ENCODE measurements at regions not wholly inside any gene's neighbourhood (a gene's known extent, or its start where the extent isn't known, plus 50 kb on each side); places are given as distances from the start of the nearest gene placed in this dataset.

DNA sequence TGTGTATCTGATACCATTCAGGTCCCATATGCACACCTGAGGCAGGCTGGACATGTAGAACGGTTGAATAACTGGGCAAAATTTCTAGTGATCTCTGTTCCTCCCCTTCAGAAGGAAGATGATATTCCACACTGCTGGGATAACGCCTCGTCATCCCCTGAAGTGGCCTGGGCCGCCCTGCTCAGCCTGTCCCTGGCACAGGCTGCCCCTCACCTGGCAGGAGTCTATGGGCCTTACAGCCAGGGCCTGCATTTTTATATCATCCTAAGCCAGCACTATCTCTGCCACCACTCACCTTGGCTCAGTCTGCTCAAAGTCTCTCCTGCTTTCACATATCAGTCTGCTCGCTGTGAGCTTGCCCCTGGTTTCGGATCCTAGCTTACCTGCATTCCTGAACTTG is 209.2 kb downstream of the CSNK2A3 start:
- no peak overlapping the region for H3K4me3 ChIP-seq (ENCODE audit: control insufficient read depth, low read depth, low read length)
- TF ChIP-seq, protein P1, sequence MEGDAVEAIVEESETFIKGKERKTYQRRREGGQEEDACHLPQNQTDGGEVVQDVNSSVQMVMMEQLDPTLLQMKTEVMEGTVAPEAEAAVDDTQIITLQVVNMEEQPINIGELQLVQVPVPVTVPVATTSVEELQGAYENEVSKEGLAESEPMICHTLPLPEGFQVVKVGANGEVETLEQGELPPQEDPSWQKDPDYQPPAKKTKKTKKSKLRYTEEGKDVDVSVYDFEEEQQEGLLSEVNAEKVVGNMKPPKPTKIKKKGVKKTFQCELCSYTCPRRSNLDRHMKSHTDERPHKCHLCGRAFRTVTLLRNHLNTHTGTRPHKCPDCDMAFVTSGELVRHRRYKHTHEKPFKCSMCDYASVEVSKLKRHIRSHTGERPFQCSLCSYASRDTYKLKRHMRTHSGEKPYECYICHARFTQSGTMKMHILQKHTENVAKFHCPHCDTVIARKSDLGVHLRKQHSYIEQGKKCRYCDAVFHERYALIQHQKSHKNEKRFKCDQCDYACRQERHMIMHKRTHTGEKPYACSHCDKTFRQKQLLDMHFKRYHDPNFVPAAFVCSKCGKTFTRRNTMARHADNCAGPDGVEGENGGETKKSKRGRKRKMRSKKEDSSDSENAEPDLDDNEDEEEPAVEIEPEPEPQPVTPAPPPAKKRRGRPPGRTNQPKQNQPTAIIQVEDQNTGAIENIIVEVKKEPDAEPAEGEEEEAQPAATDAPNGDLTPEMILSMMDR (IDR thresholded peaks at IDR 0.05; ENCODE audit: control insufficient read depth, insufficient read depth, low read depth, low read length, missing control alignments) = no peak
- DNase-seq (ENCODE audit: low read depth) = no peak

- H3K4me3 ChIP-seq (ENCODE audit: control insufficient read depth, low read depth, low read length) = no peak overlapping the region
- DNase-seq (ENCODE audit: low read depth) = no peak
- TF ChIP-seq, protein P1 (IDR thresholded peaks at IDR 0.05; ENCODE audit: control insufficient read depth, insufficient read depth, low read depth, low read length, missing control alignments) = no peak
These were observed 210.6 kb downstream of the CSNK2A3 start for GRCh38 chr11:11142430-11142829.

DNA sequence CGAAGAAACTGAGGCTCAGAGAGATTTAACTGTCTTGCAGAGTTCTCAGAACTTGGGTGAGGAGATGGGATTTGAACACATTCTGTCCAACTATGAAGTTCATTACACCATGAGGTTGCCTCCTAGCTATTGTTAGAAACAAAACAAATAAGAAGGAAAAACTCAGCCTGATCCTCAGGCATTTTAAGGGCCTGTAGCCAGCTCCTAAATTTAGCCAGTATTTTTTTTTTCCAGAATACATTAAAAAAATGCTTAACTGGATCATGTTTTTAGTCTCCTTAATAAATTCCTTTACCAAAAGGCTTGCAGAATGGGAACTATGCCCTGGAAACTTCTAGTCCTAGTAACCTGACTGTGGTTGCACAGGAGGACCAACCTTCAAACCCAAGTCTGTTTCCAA is 212.0 kb downstream of the CSNK2A3 start:
- no peak overlapping the region for H3K4me3 ChIP-seq (ENCODE audit: control insufficient read depth, low read depth, low read length)
- TF ChIP-seq, protein P1 (IDR thresholded peaks at IDR 0.05; ENCODE audit: control insufficient read depth, insufficient read depth, low read depth, low read length, missing control alignments) = no peak
- no peak for DNase-seq (ENCODE audit: low read depth)

DNA sequence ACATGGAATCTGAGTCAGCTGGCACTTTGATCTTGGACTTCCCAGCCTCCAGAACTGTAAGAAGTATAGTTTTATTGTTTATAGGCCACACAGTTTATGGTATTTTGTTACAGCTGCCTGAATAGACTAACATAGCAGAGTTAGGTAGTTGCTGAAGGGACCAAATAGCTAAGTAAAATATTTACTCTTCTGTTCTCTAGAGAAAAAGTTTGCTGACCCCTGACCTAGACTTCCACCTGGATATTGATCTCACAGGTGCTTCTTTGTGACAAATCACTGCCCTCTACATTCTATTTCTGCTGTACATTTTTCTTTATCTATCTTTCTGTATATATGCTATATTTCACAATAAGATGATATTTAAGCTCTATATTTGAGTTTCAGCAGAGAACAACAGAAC is 212.5 kb downstream of the CSNK2A3 start:
- DNase-seq (ENCODE audit: low read depth) = no peak
- no peak overlapping the region for H3K4me3 ChIP-seq (ENCODE audit: control insufficient read depth, low read depth, low read length)
- TF ChIP-seq, protein P1 (IDR thresholded peaks at IDR 0.05; ENCODE audit: control insufficient read depth, insufficient read depth, low read depth, low read length, missing control alignments) = no peak

DNA sequence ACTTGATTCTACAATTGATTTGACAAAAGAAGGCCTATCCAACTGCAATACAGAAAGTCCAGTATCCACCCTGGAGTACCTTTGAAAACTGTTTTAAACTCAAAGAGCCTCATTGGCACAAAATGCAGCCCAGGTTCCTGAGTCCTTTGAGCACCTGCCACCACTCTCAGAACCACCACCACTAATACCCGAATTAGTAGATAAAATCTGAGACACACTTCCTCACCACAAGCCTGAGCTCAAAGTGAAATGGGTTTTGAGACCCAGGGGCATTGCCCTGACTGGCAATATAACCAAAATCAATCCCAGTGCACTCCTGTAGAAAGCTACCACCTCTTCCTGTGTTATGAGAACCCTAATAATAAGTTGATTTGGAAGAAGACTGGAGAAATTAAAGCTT is 215.7 kb downstream of the CSNK2A3 start:
- DNase-seq (ENCODE audit: low read depth) = no peak
- TF ChIP-seq, protein P1 (IDR thresholded peaks at IDR 0.05; ENCODE audit: control insufficient read depth, insufficient read depth, low read depth, low read length, missing control alignments) = no peak

DNA sequence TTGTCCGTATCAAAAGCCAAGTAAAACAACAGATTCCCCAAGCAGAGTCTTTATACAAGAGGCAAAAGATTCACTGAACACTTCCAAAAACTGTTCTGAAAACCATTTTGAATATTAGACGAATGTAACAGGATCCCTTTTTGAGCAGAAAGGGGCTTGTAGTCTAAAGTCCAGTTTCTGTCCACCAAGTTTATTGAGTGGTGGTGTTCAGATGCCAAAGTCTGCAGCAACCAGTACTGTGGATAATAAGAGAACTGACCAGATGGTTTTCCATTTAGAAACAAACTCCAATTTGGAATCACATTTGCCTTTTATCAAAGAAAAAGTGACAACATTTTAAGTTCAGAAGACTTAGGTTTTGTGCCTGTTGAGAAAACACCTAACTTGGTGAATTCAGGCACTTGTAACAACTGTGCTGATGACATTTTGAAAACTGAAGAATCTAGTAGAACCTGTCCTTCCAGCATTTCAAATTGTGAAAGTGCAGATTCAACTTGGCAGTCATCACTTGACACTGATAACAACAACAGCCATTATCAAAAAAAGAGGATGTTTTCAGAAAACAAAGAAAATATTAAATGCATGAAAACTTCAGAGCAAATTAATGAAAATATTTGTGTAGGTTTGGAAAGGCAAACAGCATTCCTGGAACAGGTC is 217.1 kb downstream of the CSNK2A3 start:
- no peak overlapping the region for H3K4me3 ChIP-seq (ENCODE audit: control insufficient read depth, low read depth, low read length)
- no peak for DNase-seq (ENCODE audit: low read depth)
- TF ChIP-seq, protein P1 (IDR thresholded peaks at IDR 0.05; ENCODE audit: control insufficient read depth, insufficient read depth, low read depth, low read length, missing control alignments) = no peak

More for the DNA sequence above, 215.7 kb downstream of the CSNK2A3 start:
- H3K4me3 ChIP-seq (ENCODE audit: control insufficient read depth, low read depth, low read length) = no peak overlapping the region

Measured in AG09309 (cell line).